HUES64 (cell line): ENCODE measurements at regions not wholly inside any gene's neighbourhood (a gene's known extent, or its start where the extent isn't known, plus 50 kb on each side); places are given as distances from the start of the nearest gene placed in this dataset.

Source experiments
- H3K27ac ChIP-seq: 2 replicates; pipeline ENCODE4 v1.7.0; 2013; ENCODE audit warnings: low read depth, low read length, inconsistent platforms
- H3K27me3 ChIP-seq: 2 replicates; pipeline ENCODE4 v1.6.1; 2013; ENCODE audit warnings: mild to moderate bottlenecking, low read length; ENCODE audit not compliant: insufficient read depth
- H3K36me3 ChIP-seq: 2 replicates; pipeline ENCODE4 v1.6.1; 2013; ENCODE audit warnings: mild to moderate bottlenecking, low read length; ENCODE audit not compliant: insufficient read depth
- H3K4me1 ChIP-seq: 2 replicates; pipeline ENCODE4 v1.6.1; 2013; ENCODE audit warnings: mild to moderate bottlenecking, low read length, moderate library complexity; ENCODE audit not compliant: insufficient read depth
- H3K4me3 ChIP-seq: 2 replicates; pipeline ENCODE4 v1.5.1; 2013; ENCODE audit warnings: mild to moderate bottlenecking, low read length, moderate library complexity
- H3K9ac ChIP-seq: 2 replicates; pipeline ENCODE4 v1.6.1; 2013; ENCODE audit warnings: mild to moderate bottlenecking, low read depth, low read length
- H3K9me3 ChIP-seq: 2 replicates; pipeline ENCODE4 v1.6.1; 2013; ENCODE audit warnings: low read depth, low read length; ENCODE audit not compliant: insufficient read depth
- WGBS: fragments of 150-250, 120-280 bp; methylation state at CpG from one replicate; pipeline ENCODE4 v1.1.7; 2013; ENCODE audit warnings: missing lambda C conversion rate; 5-methylcytosine and 5-hydroxymethylcytosine counted together

DNA sequence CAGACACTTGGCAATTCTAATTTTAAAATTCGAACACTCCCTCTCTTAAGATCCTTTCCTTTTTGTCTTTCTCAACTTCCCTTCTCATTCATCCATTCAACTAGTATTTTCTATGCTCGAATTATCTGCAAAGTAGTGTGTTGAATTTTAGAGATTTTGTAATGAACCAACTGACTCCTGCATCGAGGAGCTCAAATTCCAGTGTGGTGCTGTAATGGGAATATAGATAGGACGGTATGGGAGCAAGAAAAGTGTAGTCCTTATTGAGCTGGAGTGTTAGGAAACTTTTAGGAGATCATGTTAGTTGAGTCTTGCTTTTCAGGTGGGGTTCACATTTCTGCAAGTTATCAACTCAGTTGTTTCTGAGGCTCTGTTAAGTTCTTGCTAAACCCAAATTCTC lies 897.5 kb downstream of the TTLL7 start:
- H3K27me3 ChIP-seq = no peaks in the 10 kb centered on the region
- H3K27ac ChIP-seq = no peak overlapping the region
- peaks cover 16% of the 10 kb centered on the region; the same call in 1 of the 2 replicates for H3K4me1 ChIP-seq
- no peak overlapping the region for H3K9ac ChIP-seq
- H3K36me3 ChIP-seq = no peaks in the 10 kb centered on the region
- 90% methylated on average over 4 of the region's 4 CpGs for WGBS
- no peaks in the 10 kb centered on the region for H3K9me3 ChIP-seq
- no peak overlapping the region for H3K4me3 ChIP-seq

GRCh38 chr1:83100133-83100532 lies 898.8 kb downstream of the TTLL7 start:
- Histone ChIP-seq H3K36me3 (no peaks in the 10 kb centered on the region), H3K4me3 (no peak overlapping the region), H3K9me3 (no peaks in the 10 kb centered on the region), H3K27ac (no peak overlapping the region), H3K9ac (no peak overlapping the region), H3K4me1 (peaks cover 16% of the 10 kb centered on the region; the same call in 1 of the 2 replicates), H3K27me3 (no peaks in the 10 kb centered on the region)
- WGBS = 91% methylated on average over 2 of the region's 2 CpGs

DNA sequence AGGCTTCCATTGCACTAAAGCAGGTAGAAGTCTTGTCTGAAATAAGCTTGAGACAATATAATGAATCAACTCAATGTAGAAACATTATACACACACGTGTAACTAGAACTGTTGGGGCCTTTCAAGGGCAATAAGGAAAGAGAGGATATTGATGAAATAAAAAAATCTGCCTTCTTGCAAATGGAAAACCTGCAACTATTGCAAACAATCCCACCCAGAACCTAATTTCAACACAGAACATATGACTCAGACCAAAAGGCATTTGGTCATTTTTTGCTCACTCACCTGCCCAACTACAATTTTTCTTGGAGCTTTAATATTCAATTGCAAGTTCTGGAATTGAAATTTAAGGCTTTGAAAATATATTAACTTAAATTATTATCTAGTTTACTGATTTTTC lies 900.1 kb downstream of the TTLL7 start:
- Histone ChIP-seq H3K27ac (no peak overlapping the region), H3K4me1 (peaks cover 16% of the 10 kb centered on the region; the same call in 1 of the 2 replicates), H3K36me3 (no peaks in the 10 kb centered on the region), H3K9me3 (no peaks in the 10 kb centered on the region), H3K9ac (no peak overlapping the region), H3K4me3 (no peak overlapping the region), H3K27me3 (no peaks in the 10 kb centered on the region)
- no CpG with 5 or more reads among the region's 1 CpG for WGBS

DNA sequence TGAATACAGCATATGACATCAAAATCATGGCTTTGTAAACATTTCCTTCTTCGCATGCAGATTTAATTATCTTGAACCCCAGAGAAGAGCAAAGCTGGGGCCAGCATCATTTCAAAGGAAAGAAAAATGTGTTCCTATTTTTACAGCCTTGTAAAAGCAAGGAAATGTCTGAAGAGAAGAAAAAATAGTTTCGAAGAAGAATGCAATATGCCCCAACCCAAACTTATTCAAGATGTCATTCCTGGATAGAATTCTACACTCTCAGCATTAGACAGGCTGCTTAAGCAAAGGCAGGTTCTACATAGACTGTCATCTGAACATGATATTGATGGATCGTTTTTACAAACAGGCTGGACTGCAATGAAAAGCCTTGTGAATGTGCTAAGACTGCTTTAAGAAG lies 900.8 kb downstream of the TTLL7 start:
- Histone ChIP-seq H3K27me3 (no peaks in the 10 kb centered on the region), H3K4me3 (no peak overlapping the region), H3K4me1 (peaks cover 12% of the 10 kb centered on the region; the same call in 1 of the 2 replicates), H3K9me3 (no peaks in the 10 kb centered on the region), H3K36me3 (no peaks in the 10 kb centered on the region), H3K27ac (no peak overlapping the region), H3K9ac (no peak overlapping the region)
- 94% methylated on average over 3 of the region's 3 CpGs for WGBS

DNA sequence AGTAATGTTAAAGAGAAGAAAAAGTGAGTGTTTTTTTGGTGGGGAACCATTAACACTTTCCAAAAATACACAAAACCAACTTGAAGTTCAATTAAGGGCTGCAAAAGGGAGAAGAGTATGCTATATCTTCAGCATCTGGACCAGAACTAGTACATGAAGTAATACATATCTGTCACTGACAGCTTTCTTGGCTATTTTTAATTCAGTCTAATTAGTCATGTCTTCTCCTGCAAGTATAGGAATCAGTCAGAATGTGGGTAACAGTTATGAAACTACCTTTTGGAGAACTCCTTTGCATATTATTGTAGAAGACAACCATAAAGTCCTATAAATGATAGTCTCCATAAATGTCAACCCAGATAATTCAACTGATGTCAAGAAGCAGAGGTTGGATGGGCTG lies 901.2 kb downstream of the TTLL7 start:
- Histone ChIP-seq H3K9me3 (no peaks in the 10 kb centered on the region), H3K4me3 (no peak overlapping the region), H3K9ac (no peak overlapping the region), H3K27ac (no peak overlapping the region), H3K27me3 (no peaks in the 10 kb centered on the region), H3K4me1 (peaks cover 7% of the 10 kb centered on the region; the same call in 1 of the 2 replicates), H3K36me3 (no peaks in the 10 kb centered on the region)

- H3K9ac ChIP-seq = no peak overlapping the region
- H3K9me3 ChIP-seq = no peaks in the 10 kb centered on the region
- H3K4me1 ChIP-seq = peaks cover 2% of the 10 kb centered on the region; the same call in 1 of the 2 replicates
- H3K4me3 ChIP-seq = no peak overlapping the region
- H3K36me3 ChIP-seq = no peaks in the 10 kb centered on the region
- H3K27ac ChIP-seq = no peak overlapping the region
- WGBS = 96% methylated on average over 5 of the region's 5 CpGs
- no peaks in the 10 kb centered on the region for H3K27me3 ChIP-seq
These were observed 903.4 kb downstream of the TTLL7 start for GRCh38 chr1:83095570-83095969.

- Histone ChIP-seq H3K9ac (no peak overlapping the region), H3K27me3 (no peaks in the 10 kb centered on the region), H3K4me1 (peaks cover 6% of the 10 kb centered on the region; the same call in 1 of the 2 replicates), H3K9me3 (no peaks in the 10 kb centered on the region), H3K4me3 (no peak overlapping the region), H3K27ac (no peak overlapping the region), H3K36me3 (no peaks in the 10 kb centered on the region)
- 94% methylated on average over 3 of the region's 3 CpGs for WGBS
These were observed 908.7 kb downstream of the TTLL7 start for GRCh38 chr1:83090195-83090594.

DNA sequence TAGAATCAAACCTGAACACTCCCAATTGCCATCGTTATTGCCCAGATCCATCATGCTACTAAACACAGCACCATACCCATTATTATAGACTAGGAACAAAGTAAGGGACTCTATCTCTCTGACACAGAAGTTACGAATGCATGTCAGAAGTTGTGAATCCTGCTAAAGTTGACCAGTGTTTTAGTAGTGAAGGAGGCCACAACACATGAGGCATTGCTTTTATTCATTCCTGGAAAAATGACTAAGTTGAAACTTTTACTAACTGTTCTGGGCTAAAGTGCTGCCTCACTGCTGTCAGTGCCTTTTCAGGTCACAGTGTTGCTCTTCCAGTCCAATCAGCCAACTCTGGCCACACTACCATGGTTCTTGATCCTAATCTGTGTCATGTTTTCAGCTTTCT lies 911.1 kb downstream of the TTLL7 start:
- no peaks in the 10 kb centered on the region for H3K9me3 ChIP-seq
- H3K4me1 ChIP-seq = peaks cover 6% of the 10 kb centered on the region; the same call in 1 of the 2 replicates
- H3K27me3 ChIP-seq = no peaks in the 10 kb centered on the region
- no peaks in the 10 kb centered on the region for H3K36me3 ChIP-seq
- 95% methylated on average over 2 of the region's 2 CpGs for WGBS
- no peak overlapping the region for H3K27ac ChIP-seq
- H3K9ac ChIP-seq = no peak overlapping the region
- no peak overlapping the region for H3K4me3 ChIP-seq

GRCh38 chr1:83086986-83087512 lies 911.9 kb downstream of the TTLL7 start:
- Histone ChIP-seq H3K4me3 (no peak overlapping the region), H3K9me3 (no peaks in the 10 kb centered on the region), H3K27ac (peak overlapping the region; percentile 21; the same call in 1 of the 2 replicates), H3K4me1 (peaks cover 6% of the 10 kb centered on the region; the same call in 1 of the 2 replicates), H3K27me3 (no peaks in the 10 kb centered on the region), H3K36me3 (no peaks in the 10 kb centered on the region), H3K9ac (no peak overlapping the region)
- WGBS = 97% methylated on average over 6 of the region's 6 CpGs

DNA sequence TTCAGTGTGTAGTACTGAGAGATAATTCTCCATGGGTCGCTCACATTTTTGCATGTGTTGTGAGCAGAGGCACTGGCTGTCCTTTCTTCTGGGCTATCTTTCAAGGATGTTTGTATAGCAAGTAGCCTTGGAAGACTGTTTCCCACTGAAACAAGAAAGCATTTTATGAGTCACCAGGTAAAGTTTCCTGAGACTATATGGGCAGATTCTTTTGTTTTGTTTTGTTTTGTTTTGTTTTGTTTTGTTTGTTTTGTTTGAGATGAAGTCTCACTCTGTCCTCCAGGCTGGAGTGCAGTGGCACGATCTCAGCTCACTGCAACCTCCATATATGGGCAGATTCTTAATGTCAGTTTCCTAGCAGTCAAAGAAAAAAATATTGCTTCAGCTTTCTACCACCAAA lies 912.6 kb downstream of the TTLL7 start:
- Histone ChIP-seq H3K9ac (no peak overlapping the region), H3K9me3 (no peaks in the 10 kb centered on the region), H3K4me3 (no peak overlapping the region), H3K27me3 (no peaks in the 10 kb centered on the region), H3K27ac (peak overlapping the region; percentile 21; the same call in 1 of the 2 replicates), H3K36me3 (no peaks in the 10 kb centered on the region), H3K4me1 (peaks cover 6% of the 10 kb centered on the region; the same call in 1 of the 2 replicates)
- WGBS = 82% methylated on average over 2 of the region's 2 CpGs

- 94% methylated on average over 2 of the region's 2 CpGs for WGBS
- no peak overlapping the region for H3K4me3 ChIP-seq
- H3K27ac ChIP-seq = no peak overlapping the region
- no peaks in the 10 kb centered on the region for H3K36me3 ChIP-seq
- H3K9ac ChIP-seq = no peak overlapping the region
- H3K4me1 ChIP-seq = no peaks in the 10 kb centered on the region
- no peaks in the 10 kb centered on the region for H3K9me3 ChIP-seq
- no peaks in the 10 kb centered on the region for H3K27me3 ChIP-seq
These were observed 915.2 kb downstream of the TTLL7 start for GRCh38 chr1:83083589-83084224.
